ENCODE measurements at regions not wholly inside any gene's neighbourhood (a gene's known extent, or its start where the extent isn't known, plus 50 kb on each side); places are given as distances from the start of the nearest gene placed in this dataset.
"Not testable (repeated sequence)": the region's sequence is repeated elsewhere in the genome, so short reads cannot be mapped to it uniquely, and the experiment has no call there.

DNA sequence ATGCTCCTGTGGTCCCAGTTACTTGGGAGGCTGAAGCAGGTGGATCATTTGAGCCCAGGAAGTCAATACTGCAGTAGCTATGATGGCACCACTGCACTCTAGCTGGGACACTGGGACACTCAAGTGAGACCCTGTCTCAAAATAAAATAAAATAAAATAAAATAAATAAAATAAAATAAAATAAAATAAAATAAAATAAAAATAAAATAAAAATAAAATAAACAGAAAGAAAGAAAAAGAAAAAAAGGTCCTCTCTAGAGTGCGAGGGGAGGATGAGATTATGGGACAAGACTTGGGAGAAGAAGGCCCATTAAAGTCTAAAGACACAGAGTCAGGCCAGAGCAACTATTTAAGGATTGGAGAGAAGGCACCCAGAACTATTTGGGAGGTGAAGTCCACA, 172.5 kb downstream of the IER5 start:
- no peak for DNase-seq

DNA sequence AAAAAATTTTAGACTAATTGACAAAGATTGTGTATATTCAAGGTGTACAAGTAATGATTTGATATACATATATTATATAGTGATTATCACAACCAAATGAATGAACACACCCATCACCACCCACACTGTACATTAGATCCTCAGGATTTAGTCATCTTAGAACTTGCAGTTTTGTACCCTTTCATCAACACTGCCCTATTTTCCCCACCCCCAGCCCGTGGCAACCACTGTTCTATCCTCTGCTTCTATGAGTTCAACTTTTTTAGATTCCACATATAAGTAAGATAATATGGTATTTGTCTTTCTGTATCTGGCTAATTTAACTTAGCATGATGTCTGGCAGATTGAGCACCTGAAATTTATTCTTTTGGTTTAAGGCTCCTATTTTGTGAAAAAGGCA, 173.6 kb downstream of the IER5 start:
- no peak for DNase-seq

- DNase-seq: no peak
These were observed 174.9 kb downstream of the IER5 start for GRCh38 chr1:181263444-181263843.

GRCh38 chr1:181264821-181265220, 176.3 kb downstream of the IER5 start:
- DNase-seq: no peak

GRCh38 chr1:181284978-181285377, 196.5 kb downstream of the IER5 start:
- no peak for DNase-seq

GRCh38 chr1:181295217-181295616, 188.1 kb upstream of the CACNA1E start:
- no peak for DNase-seq

DNA sequence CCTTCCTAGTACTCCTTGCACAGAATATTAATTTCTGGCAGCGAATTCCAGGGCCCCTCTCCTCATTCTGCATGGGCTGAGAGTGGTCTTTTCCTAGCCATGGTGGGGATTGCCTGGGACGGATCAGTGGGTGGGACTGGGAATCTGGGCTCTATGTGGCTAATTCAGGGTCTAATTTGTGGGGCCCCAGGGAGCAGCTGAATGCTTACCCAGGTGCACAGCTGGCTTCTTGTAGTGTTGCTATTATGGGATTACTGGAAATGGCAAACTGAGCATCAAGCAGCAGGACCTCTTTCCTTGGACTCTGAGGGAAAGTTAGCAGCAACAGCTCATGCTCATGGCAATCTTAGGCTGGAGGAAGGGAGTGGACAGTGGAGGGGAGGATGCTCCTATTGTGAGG, 187.1 kb upstream of the CACNA1E start:
- no peak for DNase-seq

DNA sequence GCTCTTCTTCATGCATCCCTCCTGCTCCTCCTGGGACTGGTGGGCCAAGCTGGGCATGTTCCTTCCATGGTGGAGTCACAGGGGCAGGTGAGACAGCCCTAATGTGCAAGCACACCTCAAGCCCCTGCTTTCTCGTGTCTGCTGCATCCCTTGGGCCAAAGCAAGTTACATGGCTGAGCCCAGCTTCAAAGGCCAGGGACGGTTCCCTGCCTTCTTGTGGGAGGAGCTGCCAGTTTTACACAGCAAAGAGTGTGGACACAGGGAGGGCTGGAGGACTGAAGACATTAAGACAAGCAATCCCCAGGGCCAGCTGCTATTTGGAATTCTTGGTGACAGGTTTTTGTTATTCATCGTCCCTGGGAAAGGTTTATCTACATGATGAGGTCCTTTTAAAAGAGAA, 175.2 kb upstream of the CACNA1E start:
- DNase-seq: no peak

DNA sequence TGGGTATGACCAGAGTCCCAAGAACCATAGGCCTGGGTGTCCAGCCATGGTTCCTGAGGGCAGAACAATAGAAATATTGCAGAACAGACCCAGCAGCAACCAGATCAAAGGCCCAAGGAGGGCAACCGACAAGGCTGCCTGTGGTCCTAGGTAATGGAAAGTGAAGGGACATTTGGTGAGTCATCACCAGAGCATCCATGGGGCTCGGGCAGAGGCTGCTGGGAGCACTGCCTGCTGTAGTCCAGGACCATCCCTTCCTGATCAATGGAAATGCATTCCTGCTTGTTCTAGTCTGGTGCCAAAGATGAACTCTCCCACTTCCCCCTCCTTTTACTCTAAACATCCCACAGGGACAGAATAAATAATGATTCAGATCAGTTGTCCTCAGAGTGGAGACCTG, 172.8 kb upstream of the CACNA1E start:
- no peak for DNase-seq

DNA sequence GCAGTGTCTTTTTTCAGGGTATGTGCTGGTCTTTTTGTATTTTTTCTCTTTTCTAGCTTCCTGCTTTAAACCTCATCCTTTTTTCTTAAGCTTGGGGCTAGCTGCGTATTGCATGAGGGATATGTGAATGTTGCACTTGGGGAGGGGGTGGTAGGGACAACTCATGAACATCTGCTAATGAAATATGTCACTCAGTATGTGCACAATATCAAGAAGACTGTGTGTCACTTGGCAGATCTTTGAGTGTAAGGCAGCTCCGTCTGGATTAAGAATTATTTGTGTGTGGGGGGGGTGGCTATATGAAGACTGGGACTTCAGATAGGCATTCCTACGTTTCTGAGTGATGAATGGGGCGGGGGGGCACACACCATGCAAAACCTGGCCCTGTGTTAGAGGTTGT, 170.4 kb upstream of the CACNA1E start:
- no peak for DNase-seq

DNA sequence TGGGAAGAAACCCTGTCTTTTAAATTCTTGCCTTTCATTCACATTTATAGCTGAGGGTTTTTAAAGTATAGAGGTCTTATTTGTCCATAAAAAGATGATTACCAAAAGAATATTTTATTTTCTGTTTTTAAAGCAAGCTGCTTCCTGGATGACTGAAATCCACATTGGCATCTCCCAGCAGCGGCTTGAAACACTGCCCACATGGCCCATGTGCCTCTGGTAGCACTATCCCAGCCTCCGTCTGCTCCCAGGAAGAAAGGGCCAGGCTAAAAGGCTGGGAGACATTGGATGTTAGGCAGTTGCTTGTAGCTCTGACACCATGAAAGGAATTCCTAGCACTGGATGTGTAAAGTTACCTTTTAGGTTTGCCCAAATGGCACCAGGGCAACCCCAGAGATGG, 169.9 kb upstream of the CACNA1E start:
- DNase-seq: no peak

DNA sequence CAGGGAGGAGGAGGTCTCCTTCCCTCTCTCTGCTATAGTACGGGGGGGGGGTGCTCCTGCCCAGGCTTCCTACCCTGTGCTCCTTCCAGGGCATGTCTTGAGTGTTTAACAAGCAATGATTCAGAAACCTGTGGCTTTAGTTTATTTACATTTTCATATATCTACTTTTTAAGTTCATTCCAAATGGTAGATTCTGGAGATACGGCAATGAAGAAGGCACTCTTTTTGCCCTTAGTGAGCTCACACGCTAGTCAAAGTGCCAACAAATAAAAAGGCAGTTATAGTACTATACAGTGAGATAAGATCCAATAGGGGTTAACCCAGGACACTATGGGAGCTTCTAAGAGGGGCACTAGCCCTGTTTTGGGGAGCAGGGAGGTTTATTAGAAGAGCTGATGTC, 169.3 kb upstream of the CACNA1E start:
- no peak for DNase-seq

- no peak for DNase-seq
These were observed 168.4 kb upstream of the CACNA1E start for GRCh38 chr1:181314959-181315358.

DNA sequence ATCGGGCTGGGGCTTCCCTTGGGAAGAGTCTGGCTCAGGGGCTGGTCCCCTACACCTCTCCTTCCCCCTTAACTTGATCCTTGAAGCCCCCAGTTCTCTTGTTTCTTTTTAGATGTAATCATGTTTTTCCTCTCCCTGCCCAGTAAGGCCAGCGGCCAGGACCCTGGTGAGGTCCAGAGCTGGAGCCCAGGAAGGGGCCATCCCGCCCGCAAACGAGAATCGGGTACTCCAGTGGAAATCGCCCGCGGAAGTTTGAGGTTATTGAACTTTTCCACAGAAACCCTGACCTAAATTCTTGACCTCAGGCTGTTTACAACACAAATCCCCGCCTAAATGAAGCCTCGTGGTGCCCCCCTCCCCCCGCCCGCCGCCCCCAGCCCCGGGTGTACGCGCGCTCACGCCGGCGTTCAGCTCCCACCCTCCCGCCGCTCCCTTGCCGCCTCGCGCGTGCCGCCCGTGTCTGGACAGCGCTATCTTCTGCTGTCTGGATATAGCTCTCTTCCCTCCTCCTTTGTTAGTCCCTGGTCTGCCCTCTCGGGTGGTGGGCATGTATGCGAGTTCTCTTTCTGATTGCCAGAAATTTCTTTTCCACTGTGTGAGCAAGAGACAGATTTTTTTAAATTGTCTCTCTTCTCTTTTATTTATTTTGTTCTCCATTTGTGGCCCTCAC, 165.9 kb upstream of the CACNA1E start:
- DNase-seq: no peak

DNA sequence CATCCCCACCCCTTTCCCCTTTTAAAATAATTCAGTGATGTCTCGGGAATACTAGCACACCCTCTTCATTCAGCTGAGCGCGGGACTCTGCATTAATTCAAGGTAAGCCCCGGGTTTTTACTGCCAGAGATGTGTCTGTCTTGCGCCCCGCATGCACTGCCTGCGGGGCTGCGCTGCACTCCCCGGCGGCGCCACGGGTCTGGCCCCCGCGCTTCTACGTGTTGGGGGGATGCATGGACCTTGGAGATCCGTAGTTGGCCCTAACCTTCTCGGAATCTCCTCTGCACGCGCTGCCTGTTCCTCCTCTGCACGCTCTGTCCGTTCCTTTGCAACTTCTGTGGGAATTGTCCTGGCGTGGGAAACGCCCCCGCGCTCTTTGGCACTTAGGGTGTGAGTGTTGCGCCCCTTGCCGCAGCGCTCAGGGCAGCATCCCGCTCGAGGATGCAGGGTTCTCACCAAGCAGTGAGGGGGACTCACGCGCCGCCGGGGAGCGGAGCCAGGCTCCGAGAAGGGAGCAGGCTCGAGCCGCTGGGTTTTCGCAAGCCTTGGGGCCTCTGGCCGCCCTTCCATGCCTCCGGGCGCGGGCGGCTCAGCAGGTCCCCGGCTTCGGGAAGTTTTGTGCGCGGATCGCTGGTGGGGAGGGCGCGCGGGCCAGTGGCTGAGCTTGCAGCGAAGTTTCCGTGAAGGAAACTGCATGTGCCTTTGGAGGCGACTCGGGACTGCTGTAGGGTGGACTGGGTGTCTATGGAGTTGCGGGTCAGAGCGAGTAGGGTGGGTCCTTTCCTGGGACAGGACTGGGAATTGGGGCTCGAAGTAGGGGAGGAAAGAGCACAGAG, 165.1 kb upstream of the CACNA1E start:
- peak; percentile 69 for DNase-seq

DNA sequence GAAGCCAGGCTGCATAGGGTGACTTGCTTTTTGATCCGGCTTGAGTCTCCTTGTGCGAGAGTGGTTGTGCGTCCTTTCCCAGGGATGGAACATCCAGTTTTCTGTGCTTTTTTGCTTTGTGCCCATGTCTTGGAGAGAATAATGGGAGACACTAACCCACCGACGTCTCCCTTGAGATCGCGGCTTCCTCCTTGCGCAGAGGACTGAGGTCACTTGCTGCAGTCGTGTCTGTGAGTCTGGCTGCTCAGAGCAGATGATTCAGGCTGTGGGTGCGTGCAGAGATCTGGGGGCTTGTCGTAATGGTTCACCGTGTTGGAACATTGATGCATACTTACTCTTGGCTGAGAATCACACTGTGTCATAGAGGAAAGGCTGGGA, 164.5 kb upstream of the CACNA1E start:
- DNase-seq: no peak

GRCh38 chr1:181319907-181320306, 163.4 kb upstream of the CACNA1E start:
- DNase-seq: no peak

DNA sequence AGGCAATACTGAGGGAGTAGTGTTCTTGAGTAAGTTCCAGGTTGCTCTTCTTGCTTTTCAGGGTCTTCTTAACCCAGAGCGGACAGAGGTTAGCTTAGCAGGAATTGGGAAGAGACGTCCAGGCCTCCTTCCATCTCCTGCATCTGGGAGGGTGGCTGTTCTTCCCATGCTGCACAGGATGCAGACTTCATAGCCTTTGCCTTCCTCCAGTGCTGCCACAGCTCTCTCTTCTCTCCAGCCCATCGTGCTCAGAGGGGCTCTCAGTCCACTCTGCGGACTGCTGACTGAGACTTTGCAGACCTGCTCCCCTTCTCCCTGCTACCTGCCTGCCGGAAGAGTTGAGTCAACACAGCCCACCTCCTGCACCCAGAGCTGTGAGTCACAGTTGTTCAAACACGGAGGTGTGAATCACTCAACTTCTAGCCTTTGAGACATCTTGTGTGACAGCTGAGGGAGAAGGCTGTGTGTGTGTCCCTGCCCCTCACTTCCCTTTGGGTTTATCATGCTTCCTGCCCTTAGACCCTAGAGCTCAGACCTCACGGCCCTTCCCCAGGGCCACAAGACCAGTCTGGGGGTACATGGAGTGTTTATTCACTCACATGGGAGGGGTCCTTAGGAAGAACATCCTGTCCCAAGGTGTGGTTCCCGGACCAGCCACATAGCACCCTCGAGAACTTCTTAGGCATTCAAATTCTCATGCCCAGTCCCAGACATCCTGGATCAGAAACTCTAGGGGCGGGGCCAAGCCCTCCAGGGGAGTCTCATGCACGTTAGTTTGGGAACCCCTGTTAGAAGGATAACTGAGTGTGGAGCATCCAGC, 158.3 kb upstream of the CACNA1E start:
- DNase-seq: peak; percentile 74

GRCh38 chr1:181325765-181326164, 157.6 kb upstream of the CACNA1E start:
- not testable (repeated sequence) for DNase-seq

DNA sequence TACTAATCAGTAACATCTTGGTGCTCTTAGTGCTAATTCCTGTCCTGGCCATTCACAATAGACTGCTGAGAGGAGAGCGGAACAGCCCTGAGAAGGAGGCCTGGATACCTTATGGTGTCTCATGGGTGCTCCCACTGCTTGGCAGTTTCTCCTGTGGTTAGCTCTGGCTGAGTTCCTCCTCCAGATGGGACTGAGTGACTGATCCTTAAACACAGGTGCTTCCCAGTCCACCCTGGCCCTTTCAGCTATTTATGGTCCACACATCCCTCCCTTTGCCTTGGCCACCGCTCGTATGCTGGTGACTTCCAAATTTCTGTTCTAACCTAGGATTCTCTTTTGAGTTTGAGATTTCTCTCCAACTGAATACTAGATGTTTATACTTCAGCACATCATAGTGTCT, 157.0 kb upstream of the CACNA1E start:
- no peak for DNase-seq

DNA sequence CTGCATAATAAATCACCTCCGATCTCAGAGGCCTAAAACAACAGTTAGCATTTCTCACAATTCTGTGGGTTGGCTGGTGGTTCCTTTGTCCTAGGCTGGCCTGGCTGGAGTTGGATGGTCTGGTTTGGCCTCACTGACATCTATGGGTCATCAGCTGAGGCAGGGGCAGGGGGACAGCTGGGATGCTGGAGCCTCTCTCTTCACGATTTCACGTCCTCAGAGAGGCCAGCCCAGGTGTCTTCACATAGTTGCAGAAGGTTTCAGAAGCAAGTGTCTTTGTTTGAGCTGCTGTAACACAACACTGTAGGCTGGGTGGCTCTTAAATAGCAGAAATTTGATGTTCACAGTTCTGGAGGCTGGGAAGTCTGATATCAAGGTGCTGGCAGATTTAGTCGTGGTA, 155.5 kb upstream of the CACNA1E start:
- no peak for DNase-seq

DNA sequence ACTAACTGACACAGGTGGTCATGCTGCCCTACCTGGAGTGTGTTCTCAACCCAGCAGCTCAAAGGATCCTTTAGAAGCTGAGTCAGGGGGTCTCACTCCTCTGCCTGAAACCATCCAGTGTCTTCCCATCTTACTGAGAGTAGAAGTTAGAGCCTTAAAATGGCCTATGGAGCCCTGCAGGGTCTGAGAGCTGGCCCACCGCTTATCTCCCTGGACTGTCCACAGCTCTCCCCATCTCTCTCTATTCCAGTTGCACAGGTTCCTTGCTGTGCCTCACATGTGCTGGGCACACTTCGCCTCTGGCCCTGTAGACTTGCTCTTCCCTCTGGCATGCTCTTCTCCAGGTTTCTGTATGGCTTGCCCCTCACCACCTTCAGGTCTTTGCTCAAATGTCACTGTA, 148.6 kb upstream of the CACNA1E start:
- DNase-seq: no peak

GRCh38 chr1:181335631-181336030, 147.7 kb upstream of the CACNA1E start:
- DNase-seq: no peak
